ENCODE measurements at regions not wholly inside any gene's neighbourhood (a gene's known extent, or its start where the extent isn't known, plus 50 kb on each side); places are given as distances from the start of the nearest gene placed in this dataset.

DNA sequence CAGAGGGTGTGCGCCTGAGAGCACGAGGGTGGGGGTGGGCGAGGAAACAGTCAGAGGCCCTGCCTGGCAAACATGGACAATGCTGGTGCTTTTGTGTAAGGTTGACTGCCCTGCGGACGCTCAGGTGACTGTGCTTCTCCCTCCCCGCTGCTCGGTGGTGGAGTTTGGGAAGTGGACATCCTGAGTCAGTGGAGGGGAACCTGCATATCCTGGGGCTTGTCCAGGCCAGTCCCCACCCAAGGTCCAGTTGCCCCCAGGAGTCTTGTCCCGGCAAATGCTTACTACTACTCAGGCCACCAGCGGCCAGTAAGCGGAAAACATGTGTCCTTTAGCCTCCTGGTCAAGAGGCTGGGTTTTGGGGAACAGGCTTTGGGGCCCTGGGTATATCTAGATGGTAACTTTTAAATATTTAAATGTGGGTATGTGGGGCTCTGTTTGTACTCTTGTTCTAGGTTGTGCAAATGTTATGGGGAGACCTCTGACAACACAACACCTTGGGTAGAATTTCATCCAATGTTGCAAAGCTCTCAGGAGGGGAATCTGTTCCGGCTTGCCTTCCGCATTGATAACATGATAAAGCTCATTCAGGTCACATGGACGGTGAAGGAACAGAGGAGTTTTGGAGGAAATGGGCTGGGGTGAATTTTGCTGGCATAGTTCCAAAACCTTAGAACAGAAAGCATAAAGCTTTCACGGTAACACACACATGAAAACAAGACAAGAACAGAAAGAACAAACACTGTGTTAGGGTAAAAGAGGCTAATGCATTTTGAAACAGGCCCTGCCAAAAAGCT, 364.9 kb downstream of the PRDM2 start:
- Mint-ChIP-seq H3K9me3 (no peaks in the 10 kb centered on the region), H3K27ac (no peak overlapping the region), H3K36me3 (ENCODE audit: low read depth) (no peaks in the 10 kb centered on the region), H3K4me3 (no peak overlapping the region), H3K27me3 (ENCODE audit: low read depth) (no peaks in the 10 kb centered on the region), H3K4me1 (ENCODE audit: low read depth) (no peaks in the 10 kb centered on the region)

DNA sequence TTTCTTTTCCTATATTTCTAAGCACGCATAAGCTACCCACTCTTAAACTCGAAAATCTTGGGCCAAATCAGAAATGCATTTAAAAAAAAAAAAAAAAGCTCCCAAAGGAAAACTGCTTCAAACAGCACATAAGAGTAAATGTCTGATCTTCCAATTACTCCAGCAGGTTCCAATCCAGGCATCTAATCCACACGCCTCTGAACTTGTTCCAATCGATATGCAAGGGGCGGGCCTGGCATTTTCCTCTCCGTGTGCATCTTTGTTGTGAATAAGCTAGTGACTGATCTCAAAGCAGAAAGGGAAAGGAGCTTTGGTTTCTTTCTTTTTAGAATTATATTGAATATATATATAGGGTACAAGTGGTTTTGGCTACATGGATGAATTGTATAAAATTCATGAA, 365.5 kb downstream of the PRDM2 start:
- Mint-ChIP-seq H3K27ac (no peak overlapping the region), H3K36me3 (ENCODE audit: low read depth) (no peaks in the 10 kb centered on the region)

DNA sequence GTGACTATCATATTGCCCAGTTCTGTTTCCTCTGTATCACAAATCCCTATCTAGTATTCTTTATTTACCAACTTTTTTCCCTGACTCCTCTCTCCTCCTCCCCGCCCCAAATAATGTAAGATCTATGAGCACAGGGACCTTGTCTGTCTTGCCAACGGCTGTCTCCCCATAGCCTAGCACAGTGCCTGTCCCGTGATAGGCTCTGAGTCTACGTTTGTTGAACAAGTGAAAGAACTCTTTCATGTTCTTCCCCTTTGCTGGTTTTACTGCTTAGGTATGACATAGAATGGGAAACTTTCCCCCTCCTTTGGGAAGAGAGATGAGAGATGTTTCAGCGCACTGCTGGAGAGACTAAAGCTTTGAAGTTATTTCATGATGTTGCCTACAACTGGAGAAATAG, 367.0 kb downstream of the PRDM2 start:
- H3K36me3 Mint-ChIP-seq (ENCODE audit: low read depth), result no peaks in the 10 kb centered on the region
- no peaks in the 10 kb centered on the region for H3K27me3 Mint-ChIP-seq (ENCODE audit: low read depth)
- H3K27ac Mint-ChIP-seq, result no peak overlapping the region
- H3K9me3 Mint-ChIP-seq, result no peaks in the 10 kb centered on the region
- H3K4me1 Mint-ChIP-seq (ENCODE audit: low read depth), result no peaks in the 10 kb centered on the region
- H3K4me3 Mint-ChIP-seq, result no peak overlapping the region

More for the DNA sequence above, 365.5 kb downstream of the PRDM2 start:
- H3K27me3 Mint-ChIP-seq (ENCODE audit: low read depth), result no peaks in the 10 kb centered on the region
- H3K9me3 Mint-ChIP-seq, result no peaks in the 10 kb centered on the region
- H3K4me3 Mint-ChIP-seq, result no peak overlapping the region
- H3K4me1 Mint-ChIP-seq (ENCODE audit: low read depth), result no peaks in the 10 kb centered on the region

DNA sequence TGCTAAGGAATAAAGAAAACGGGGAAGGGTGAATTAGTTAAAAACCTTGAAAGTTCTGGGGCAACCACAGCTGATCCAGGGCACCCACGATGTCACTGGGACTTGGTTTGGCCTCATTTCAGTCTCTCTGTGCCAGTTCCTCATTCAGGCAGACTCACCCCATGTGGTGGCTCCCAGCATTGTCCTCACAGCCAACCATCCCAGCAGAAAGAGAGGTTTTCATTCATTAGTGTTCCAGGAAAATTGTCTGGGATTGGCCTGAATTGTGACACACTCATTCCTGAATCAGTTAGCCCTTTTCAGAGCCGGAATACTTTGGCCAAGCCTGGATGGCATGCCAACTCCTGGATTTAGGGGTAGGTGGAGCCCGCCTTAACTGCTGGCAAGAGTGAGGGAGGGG, 367.7 kb downstream of the PRDM2 start:
- Mint-ChIP-seq H3K9me3 (no peaks in the 10 kb centered on the region), H3K4me1 (ENCODE audit: low read depth) (no peaks in the 10 kb centered on the region), H3K4me3 (no peak overlapping the region), H3K36me3 (ENCODE audit: low read depth) (no peaks in the 10 kb centered on the region), H3K27ac (no peak overlapping the region), H3K27me3 (ENCODE audit: low read depth) (no peaks in the 10 kb centered on the region)

DNA sequence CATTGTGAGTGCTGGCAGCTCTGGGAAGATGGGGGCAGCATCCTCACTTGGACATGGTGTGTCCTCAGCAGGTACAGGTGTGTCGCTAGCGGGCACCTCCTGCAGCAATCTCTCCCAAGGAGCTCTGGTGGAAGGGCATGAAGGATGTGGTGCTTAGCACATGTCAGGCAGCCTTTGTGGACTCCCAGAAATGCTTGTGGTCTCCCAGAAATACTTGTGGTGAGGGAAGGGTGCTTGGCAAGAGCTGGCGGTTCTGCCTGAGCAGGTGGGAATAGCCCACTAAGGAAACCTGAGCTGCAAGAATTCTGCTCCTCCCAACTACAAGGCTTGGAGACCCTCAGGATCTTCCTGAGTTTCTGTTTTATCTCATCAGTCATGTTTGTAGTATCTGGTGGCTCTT, 371.6 kb downstream of the PRDM2 start:
- no peak overlapping the region for H3K27ac Mint-ChIP-seq
- no peaks in the 10 kb centered on the region for H3K36me3 Mint-ChIP-seq (ENCODE audit: low read depth)
- H3K27me3 Mint-ChIP-seq (ENCODE audit: low read depth), result no peaks in the 10 kb centered on the region
- H3K4me3 Mint-ChIP-seq, result no peak overlapping the region
- H3K4me1 Mint-ChIP-seq (ENCODE audit: low read depth), result no peaks in the 10 kb centered on the region
- H3K9me3 Mint-ChIP-seq, result no peaks in the 10 kb centered on the region

DNA sequence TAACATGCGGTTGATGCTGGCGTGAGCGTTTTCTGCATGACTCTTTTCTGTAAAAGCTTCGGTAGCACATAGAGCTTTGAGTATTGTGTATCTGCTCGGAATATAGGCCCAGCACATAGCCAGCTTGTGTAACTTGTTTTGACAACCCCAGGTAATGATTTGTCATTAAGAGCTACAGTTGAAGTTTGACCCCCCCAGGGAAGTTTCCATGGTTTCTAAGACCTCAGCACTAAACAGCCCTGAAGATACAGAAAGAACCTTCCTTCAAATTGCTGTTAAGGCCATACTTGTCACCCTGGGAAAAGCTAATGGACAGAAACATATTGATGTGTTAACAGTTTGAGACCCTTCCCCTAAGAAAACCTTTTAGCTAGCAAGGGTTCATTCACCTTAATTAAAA, 380.7 kb downstream of the PRDM2 start:
- Mint-ChIP-seq H3K36me3 (ENCODE audit: low read depth) (no peaks in the 10 kb centered on the region), H3K9me3 (no peaks in the 10 kb centered on the region), H3K4me1 (ENCODE audit: low read depth) (no peaks in the 10 kb centered on the region), H3K27ac (no peak overlapping the region), H3K27me3 (ENCODE audit: low read depth) (no peaks in the 10 kb centered on the region), H3K4me3 (no peak overlapping the region)

DNA sequence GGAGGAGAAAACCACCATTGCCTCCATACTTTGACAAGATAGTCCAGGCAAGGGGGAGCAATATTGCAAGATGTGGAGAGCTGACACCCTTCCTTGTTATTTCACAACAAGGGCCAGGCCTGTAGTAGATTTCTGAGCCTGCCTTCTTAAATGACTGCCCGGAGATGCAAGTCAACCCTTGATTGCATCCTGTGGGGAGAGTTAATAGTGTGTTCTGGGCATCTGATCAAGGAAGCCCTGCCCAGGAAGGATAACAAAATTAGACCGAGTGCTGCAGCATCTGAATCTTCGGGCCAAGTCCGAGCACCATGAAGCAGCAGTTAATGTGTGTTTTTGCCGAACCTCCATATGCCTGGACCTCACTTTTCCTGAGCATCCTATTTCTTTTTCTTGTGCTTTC, 382.3 kb downstream of the PRDM2 start:
- no peaks in the 10 kb centered on the region for H3K27me3 Mint-ChIP-seq (ENCODE audit: low read depth)
- H3K27ac Mint-ChIP-seq, result no peak overlapping the region
- H3K36me3 Mint-ChIP-seq (ENCODE audit: low read depth), result no peaks in the 10 kb centered on the region

DNA sequence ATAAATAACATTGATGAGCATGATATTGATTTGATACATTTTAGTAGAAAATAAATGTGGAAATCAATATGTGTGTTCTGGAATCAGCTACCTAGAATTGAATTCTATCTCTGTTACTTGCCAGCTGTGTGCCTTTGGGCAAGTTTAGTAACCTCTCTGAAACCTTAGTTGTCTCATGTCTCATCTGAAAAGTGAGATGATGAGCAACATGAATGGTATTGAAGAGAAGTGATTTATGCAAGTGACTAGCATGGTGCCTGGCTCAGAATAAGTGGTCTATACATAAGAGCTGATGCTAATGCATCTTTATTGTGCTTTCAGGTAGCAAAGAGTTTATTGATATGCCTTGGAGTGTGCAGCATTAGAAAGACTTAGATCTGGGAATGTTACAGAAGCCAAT, 383.3 kb downstream of the PRDM2 start:
- Mint-ChIP-seq H3K9me3 (no peaks in the 10 kb centered on the region), H3K27ac (no peak overlapping the region), H3K4me3 (no peak overlapping the region), H3K4me1 (ENCODE audit: low read depth) (no peaks in the 10 kb centered on the region), H3K27me3 (ENCODE audit: low read depth) (no peaks in the 10 kb centered on the region), H3K36me3 (ENCODE audit: low read depth) (no peaks in the 10 kb centered on the region)

More for the DNA sequence above, 382.3 kb downstream of the PRDM2 start:
- Mint-ChIP-seq H3K4me3 (no peak overlapping the region), H3K4me1 (ENCODE audit: low read depth) (no peaks in the 10 kb centered on the region), H3K9me3 (no peaks in the 10 kb centered on the region)

DNA sequence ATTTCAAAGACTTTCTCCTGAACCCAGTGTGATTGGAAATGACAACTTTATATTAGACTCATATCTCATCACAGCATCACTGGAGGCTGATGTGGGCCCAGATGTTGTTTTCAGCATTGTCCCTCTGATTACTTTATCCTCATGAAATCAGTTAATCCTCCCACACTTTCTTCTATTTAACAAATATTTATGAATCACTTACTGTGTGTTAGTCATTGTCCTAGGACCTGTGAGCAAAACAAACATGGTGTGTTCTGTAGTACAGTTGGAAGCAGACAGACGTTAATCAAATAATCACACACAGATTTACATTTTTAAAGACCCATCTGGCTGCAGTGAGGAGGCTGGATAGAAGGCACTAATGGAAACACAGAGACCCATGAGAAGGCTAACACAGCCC, 383.7 kb downstream of the PRDM2 start:
- no peaks in the 10 kb centered on the region for H3K4me1 Mint-ChIP-seq (ENCODE audit: low read depth)
- no peak overlapping the region for H3K27ac Mint-ChIP-seq
- no peaks in the 10 kb centered on the region for H3K27me3 Mint-ChIP-seq (ENCODE audit: low read depth)
- no peaks in the 10 kb centered on the region for H3K36me3 Mint-ChIP-seq (ENCODE audit: low read depth)
- no peak overlapping the region for H3K4me3 Mint-ChIP-seq
- H3K9me3 Mint-ChIP-seq, result no peaks in the 10 kb centered on the region

DNA sequence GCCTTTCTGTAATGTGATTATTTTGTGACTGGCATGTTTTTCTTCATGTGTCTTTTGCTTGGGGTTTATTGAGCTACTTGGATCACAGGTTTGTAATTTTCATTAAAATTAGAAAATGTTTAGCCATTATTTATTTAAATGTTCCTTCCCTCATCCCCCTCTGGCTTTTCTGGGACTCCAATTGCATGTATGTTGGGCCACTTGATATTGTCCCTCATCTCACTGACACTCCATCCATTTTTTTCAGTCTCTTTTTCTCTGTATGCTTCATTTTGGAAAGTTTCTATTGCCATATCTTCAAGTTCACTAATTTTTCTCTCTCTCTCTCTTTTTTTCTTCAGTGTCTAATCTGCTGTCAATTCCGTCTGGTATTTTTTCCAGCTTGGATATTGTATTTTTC, 390.1 kb downstream of the PRDM2 start:
- Mint-ChIP-seq H3K4me1 (ENCODE audit: low read depth) (no peaks in the 10 kb centered on the region), H3K27me3 (ENCODE audit: low read depth) (no peaks in the 10 kb centered on the region), H3K36me3 (ENCODE audit: low read depth) (no peaks in the 10 kb centered on the region), H3K9me3 (peaks cover 7% of the 10 kb centered on the region), H3K27ac (no peak overlapping the region), H3K4me3 (no peak overlapping the region)

DNA sequence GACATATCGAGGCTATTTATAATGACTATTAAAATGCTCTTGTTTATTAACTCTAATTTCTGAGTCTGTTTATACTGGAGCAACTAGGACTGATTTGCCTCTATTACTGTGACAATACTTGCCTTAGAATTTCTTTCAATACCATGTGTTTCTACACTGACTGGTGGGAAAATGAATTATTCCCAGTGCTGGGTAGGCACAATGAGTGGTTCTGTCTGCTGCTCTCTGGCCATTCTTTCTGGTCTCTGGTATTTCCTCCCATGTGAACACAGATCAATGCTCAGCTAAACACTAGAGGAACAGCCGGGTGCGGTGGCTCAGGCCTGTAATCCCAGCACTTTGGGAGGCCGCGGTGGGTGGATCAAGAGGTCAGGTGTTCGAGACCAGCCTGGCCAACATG, 390.5 kb downstream of the PRDM2 start:
- Mint-ChIP-seq H3K4me1 (ENCODE audit: low read depth) (no peaks in the 10 kb centered on the region), H3K27ac (no peak overlapping the region), H3K4me3 (no peak overlapping the region), H3K9me3 (peaks cover 7% of the 10 kb centered on the region), H3K36me3 (ENCODE audit: low read depth) (no peaks in the 10 kb centered on the region), H3K27me3 (ENCODE audit: low read depth) (no peaks in the 10 kb centered on the region)

DNA sequence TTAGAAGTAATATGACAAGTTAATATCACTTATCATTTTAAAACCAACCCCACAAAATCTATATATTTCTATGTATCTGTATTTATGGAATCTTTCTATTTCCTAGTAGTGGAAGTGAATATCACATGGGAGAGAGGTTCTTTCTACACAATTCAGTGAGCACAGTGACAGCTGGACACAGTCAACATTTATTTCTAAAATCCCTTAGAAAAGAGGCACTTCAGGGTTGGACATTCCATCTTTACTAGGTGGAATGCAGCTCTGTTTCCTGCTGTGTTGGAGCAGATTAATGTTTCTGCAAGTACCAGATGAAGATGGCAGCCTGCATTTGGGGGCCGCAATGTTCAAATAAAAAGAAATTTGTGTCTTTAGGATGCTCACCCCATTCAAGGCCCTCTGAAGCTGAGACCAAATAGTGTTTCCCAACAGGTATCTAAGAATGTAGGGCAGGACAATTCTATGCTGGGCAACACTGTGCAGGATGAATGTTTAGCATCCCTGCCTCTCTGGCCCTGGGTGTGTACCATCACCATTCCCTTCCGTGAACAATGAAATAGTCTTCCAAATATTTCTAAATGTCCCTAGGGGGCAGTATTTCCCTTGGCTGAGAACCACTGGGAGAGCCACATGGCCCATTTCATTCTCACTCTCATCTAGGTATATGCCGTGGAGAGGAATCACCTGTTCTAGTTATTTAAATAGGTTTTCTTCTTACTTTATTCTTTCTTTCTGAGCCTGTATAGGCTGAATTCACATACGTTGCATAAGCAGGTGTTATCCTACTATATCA, 394.8 kb downstream of the PRDM2 start:
- Mint-ChIP-seq H3K4me1 (ENCODE audit: low read depth) (no peaks in the 10 kb centered on the region), H3K27me3 (ENCODE audit: low read depth) (peaks cover 4% of the 10 kb centered on the region), H3K36me3 (ENCODE audit: low read depth) (no peaks in the 10 kb centered on the region), H3K27ac (no peak overlapping the region), H3K4me3 (no peak overlapping the region), H3K9me3 (peaks cover 7% of the 10 kb centered on the region)

DNA sequence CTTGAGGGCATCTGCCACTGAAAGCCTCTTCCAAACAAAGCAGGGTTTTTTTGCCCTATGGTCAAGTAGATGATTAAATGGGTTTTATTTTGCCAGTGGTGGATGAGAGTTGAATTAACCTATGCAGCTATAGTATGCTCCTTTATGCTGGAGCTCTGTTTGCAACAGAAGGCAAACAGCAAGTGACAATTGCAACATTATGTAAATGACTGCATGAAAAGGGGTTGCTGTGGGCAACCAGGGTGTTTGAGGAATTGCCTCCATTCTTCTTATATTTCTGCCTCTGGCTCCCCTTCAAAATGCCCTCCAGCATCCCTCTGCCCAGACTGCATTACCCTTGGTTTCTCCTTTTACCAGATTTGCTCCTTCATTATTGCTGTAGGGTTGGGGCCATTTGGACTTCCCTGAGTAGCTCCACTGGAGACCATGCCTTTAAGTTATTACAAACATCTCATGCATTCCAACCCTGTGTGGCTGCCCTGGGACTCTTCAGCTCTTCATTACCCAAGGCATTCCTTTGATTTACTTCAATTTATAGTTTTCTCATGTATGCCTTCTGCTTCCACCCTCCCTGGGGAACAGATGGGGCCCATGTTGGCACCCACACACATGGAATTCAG, 398.4 kb downstream of the PRDM2 start:
- H3K27ac Mint-ChIP-seq, result no peak overlapping the region
- no peaks in the 10 kb centered on the region for H3K4me1 Mint-ChIP-seq (ENCODE audit: low read depth)
- no peaks in the 10 kb centered on the region for H3K9me3 Mint-ChIP-seq
- no peak overlapping the region for H3K4me3 Mint-ChIP-seq
- no peaks in the 10 kb centered on the region for H3K36me3 Mint-ChIP-seq (ENCODE audit: low read depth)
- peaks cover 4% of the 10 kb centered on the region for H3K27me3 Mint-ChIP-seq (ENCODE audit: low read depth)

DNA sequence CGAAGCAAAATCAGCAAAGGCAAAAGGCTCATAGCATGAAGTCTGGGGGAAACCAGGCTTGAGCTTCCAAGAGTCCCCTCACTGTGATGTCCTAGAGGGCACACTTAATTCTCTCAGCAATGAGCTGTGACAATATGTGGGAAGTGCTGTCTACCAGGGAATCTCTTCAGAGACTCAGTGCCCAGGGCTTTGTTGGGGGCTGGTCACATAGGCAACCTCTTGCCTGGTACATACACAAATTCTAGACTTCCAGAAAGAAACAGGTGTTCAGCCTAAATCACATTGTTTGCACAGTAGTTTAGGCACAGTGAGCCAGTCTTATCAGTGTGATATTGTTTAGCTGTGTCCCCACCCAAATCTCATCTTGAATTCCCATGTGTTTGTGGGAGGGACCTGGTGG, 400.5 kb downstream of the PRDM2 start:
- Mint-ChIP-seq H3K27ac (no peak overlapping the region), H3K9me3 (no peaks in the 10 kb centered on the region), H3K36me3 (ENCODE audit: low read depth) (no peaks in the 10 kb centered on the region), H3K4me3 (no peak overlapping the region), H3K4me1 (ENCODE audit: low read depth) (no peaks in the 10 kb centered on the region), H3K27me3 (ENCODE audit: low read depth) (peaks cover 4% of the 10 kb centered on the region)

DNA sequence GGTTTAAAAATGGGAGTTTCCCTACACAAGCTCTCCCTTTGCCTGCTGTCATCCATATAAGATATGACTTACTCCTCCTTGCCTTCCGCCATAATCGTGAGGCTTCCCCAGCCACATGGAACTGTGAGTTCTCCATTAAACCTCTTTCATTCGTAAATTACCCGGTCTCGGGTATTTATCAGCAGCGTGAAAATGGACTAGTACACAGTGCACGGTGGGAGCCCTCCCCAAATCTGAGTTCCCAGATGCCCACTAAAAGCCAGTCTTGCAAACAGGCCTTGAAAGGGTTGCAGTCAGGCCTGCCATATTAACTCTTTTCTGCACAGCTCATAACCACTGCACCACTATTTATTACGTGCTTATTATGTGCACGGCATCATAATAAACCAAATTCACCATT, 400.9 kb downstream of the PRDM2 start:
- H3K4me1 Mint-ChIP-seq (ENCODE audit: low read depth), result no peaks in the 10 kb centered on the region
- H3K27me3 Mint-ChIP-seq (ENCODE audit: low read depth), result peaks cover 4% of the 10 kb centered on the region
- no peaks in the 10 kb centered on the region for H3K9me3 Mint-ChIP-seq
- no peak overlapping the region for H3K4me3 Mint-ChIP-seq
- H3K36me3 Mint-ChIP-seq (ENCODE audit: low read depth), result no peaks in the 10 kb centered on the region
- no peak overlapping the region for H3K27ac Mint-ChIP-seq
